HL-60 (cell line): ENCODE measurements at regions not wholly inside any gene's neighbourhood (a gene's known extent, or its start where the extent isn't known, plus 50 kb on each side); places are given as distances from the start of the nearest gene placed in this dataset.

Experiments
- DNase-seq, 2 experiments: peaks; one replicate each; pipeline ENCODE4 v3.0.0-alpha.2; 2010 to 2020; ENCODE audit warnings: low read depth in 1 of 2, low spot score in 1 of 2
- H3K27ac ChIP-seq: fragments of 250-450 bp; sonication (Bioruptor Pico); replicated peaks from 2 replicates; pipeline ENCODE4 v1.5.1; 2020; ENCODE audit warnings: mild to moderate bottlenecking, moderate library complexity
- H3K27me3 ChIP-seq: fragments of 250-450 bp; sonication (Bioruptor Pico); 2 replicates; pipeline ENCODE4 v1.5.1; 2021; ENCODE audit warnings: mild to moderate bottlenecking, moderate library complexity; ENCODE audit not compliant: insufficient read depth, poor library complexity, severe bottlenecking
- H3K4me3 ChIP-seq: replicated peaks from 2 replicates; pipeline ENCODE4 v1.5.1; 2011; ENCODE audit warnings: mild to moderate bottlenecking, control low read depth, low read length; ENCODE audit not compliant: insufficient read depth
- CTCF ChIP-seq: IDR thresholded peaks from one replicate; pipeline ENCODE4 v1.5.1; 2011; ENCODE audit warnings: low read length, control low read depth, inconsistent platforms; ENCODE audit not compliant: insufficient read depth
- GABPA ChIP-seq: IDR thresholded peaks from 2 replicates; pipeline ENCODE4 v1.6.1; 2012; ENCODE audit warnings: low read depth
- POLR2AphosphoS5 ChIP-seq: IDR thresholded peaks from 2 replicates; pipeline ENCODE4 v1.6.1; 2012; ENCODE audit warnings: low read depth
- REST ChIP-seq: IDR thresholded peaks from 2 replicates; pipeline ENCODE4 v1.6.1; 2012; ENCODE audit warnings: low read depth; ENCODE audit not compliant: insufficient replicate concordance
- SPI1 ChIP-seq: IDR thresholded peaks from 2 replicates; pipeline ENCODE4 v1.6.1; 2012; ENCODE audit warnings: low read depth, mild to moderate bottlenecking, borderline replicate concordance

GRCh38 chr1:157235307-157235706 is 97.1 kb upstream of the ETV3 start:
- H3K4me3 ChIP-seq = no peak overlapping the region
- no peak overlapping the region for H3K27ac ChIP-seq
- TF ChIP-seq REST (no peak), SPI1 (no peak), POLR2AphosphoS5 (no peak), CTCF (no peak), GABPA (no peak)
- no peak for DNase-seq
- peaks cover 16% of the 10 kb centered on the region for H3K27me3 ChIP-seq

- no peak for DNase-seq
- TF ChIP-seq REST (no peak), POLR2AphosphoS5 (no peak), GABPA (no peak)
- Histone ChIP-seq H3K4me3 (no peak overlapping the region), H3K27ac (no peak overlapping the region), H3K27me3 (peaks cover 16% of the 10 kb centered on the region)
Measured at GRCh38 chr1:157234705-157235273, 96.6 kb upstream of the ETV3 start.

- H3K27ac ChIP-seq = no peak overlapping the region
- no peak overlapping the region for H3K4me3 ChIP-seq
- peaks cover 12% of the 10 kb centered on the region for H3K27me3 ChIP-seq
- DNase-seq = no peak
- TF ChIP-seq GABPA (no peak), SPI1 (no peak), CTCF (no peak), POLR2AphosphoS5 (no peak), REST (no peak)
Measured at GRCh38 chr1:157233131-157233530, 94.9 kb upstream of the ETV3 start.
